GM12875 (cell line): ENCODE measurements at regions not wholly inside any gene's neighbourhood (a gene's known extent, or its start where the extent isn't known, plus 50 kb on each side); places are given as distances from the start of the nearest gene placed in this dataset.

Experiments used
- H3K4me3 ChIP-seq: one replicate; pipeline ENCODE4 v1.5.1; 2011; ENCODE audit warnings: low read depth, low read length, control low read depth
- TF ChIP-seq, protein P1 (sequence below): IDR thresholded peaks from 2 replicates; pipeline ENCODE4 v1.5.1; 2011; ENCODE audit warnings: low read depth, mild to moderate bottlenecking, control low read depth, inconsistent platforms, low read length, moderate library complexity, borderline replicate concordance; ENCODE audit not compliant: insufficient read depth

DNA sequence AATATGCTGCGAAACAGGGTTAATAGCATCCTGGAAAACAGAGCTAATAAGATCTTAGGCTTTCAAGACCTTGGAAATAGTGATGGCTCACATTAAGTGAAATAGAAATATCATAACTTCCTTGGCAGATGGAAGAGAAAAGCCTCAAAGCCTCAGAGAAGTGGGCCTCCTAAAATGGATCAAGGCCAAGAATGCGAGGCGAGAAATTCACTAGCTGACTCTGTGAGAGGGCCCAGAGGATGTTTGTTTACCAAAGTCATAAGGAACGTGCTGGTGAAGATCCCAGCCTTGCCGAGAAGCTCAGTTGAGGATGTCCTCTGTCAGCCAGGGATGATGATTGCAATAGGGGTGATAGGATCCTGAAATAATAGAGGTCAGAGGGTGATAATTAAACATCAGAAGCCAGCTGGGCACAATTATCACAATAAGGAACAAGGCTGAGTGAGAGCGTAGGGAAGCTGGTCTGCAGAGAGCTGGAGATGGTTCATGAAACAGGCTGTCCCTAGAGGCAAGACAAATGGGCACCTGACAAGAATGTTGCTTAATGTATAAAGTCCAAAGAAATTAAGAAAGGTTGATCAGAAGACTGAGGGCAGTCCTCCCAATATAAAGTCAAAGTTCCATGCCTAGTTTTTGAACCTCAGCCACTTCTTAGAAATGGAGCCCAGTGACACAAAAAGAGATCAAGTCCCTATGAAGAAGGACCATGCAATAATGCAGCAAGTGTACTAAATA lies 101.7 kb upstream of the COG2 start:
- TF ChIP-seq, protein P1, sequence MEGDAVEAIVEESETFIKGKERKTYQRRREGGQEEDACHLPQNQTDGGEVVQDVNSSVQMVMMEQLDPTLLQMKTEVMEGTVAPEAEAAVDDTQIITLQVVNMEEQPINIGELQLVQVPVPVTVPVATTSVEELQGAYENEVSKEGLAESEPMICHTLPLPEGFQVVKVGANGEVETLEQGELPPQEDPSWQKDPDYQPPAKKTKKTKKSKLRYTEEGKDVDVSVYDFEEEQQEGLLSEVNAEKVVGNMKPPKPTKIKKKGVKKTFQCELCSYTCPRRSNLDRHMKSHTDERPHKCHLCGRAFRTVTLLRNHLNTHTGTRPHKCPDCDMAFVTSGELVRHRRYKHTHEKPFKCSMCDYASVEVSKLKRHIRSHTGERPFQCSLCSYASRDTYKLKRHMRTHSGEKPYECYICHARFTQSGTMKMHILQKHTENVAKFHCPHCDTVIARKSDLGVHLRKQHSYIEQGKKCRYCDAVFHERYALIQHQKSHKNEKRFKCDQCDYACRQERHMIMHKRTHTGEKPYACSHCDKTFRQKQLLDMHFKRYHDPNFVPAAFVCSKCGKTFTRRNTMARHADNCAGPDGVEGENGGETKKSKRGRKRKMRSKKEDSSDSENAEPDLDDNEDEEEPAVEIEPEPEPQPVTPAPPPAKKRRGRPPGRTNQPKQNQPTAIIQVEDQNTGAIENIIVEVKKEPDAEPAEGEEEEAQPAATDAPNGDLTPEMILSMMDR = no peak
- no peak overlapping the region for H3K4me3 ChIP-seq

DNA sequence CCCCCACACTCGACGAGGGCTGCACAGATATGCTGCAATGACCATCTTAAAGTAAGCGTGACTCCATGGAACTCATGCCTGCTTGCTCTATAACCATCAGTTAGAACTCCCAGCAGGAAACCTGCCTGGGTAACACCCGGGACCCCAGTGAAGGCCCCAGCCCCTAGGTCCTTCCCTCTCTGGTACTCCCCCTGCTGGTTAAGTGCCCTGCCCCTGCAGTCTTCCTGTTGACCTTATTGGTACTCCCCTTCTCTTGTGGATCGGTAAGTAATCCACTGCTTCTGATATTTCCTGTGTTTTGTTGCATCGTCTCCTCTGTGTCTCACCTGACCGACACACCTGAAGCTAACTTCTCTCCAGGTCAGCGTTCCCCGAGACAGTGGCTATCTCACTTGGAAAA lies 104.8 kb upstream of the COG2 start:
- TF ChIP-seq, protein P1 = no peak

DNA sequence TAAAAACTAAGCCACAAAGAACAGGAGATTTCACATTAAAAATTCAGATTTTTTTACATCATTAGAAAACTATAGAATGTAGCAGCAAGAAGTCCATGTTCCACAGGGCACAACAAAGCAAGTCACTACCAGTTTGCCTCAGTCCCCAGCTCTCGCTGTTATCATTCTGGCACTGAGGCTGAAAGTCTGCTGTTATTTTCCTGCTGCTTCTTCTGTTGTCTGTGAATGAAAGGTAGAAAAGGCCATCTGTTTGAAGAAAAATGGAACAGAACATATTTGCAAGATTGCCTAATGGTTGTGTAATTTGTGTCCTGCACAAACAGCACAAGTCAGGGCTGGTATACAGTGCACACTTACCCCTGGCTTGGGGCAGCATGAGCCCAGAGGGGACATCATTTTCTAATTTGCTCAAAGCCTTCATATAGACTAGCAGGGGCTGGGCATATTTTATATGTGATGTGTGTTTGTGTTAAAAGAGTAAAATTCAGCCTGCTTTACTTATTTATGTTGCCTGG lies 105.6 kb upstream of the COG2 start:
- no peak overlapping the region for H3K4me3 ChIP-seq
- TF ChIP-seq, protein P1 = no peak

More for the DNA sequence above, 104.8 kb upstream of the COG2 start:
- H3K4me3 ChIP-seq = no peak overlapping the region

DNA sequence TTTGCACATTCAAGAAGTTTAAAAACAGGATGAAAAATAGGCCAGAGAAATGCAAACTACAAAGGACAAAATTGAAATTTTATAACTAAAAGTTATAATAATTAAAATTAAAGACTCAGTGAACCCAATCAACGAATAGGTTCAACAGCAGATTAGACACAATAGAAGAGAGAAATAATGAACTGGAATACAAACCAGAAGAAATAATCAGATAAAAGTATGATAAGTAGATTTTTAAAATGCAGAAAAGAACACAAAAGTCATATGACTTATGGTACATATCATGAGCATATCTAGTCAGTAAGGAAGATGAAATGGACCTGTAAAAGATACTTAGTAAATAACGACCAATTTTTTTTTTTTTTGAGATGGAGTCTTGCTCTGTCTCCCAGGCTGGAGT lies 108.1 kb upstream of the COG2 start:
- H3K4me3 ChIP-seq = no peak overlapping the region
- TF ChIP-seq, protein P1 = no peak

DNA sequence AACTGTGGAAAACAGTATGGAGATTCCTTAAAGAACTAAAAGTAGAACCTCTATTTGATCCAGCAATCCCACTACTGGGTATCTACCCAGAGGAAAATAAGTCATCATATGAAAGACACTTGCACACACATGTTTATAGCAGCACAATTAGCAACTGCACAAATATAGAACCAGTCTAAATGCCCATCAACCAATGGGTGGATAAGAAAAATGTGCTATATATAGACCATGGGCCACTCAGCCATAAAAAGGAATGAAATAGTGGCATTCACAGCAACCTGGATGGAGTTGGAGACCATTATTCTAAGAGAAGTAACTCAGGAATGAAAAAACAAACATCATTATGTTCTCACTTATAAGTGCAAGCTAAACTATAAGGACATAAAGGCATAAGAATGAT lies 105.0 kb upstream of the PGBD5 start:
- TF ChIP-seq, protein P1 = no peak

DNA sequence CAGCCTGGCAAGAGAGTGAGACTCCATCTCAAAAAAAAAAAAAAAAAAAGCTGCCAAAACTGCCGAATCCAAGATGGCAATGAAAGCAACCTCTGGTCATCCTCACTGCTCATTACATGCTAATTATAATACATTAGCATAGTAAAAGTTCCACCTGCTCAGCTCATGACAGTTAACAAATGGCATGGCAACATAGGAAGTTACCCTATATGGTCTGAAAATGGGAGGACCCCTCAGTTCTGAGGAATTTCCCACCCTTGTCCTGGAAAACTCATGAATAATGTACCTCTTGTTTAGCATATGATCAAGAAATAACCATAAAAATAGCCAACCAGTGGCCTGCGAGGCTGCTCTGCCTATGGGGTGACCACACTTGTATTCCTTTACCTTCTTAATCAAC lies 93.1 kb upstream of the PGBD5 start:
- H3K4me3 ChIP-seq = no peak overlapping the region
- TF ChIP-seq, protein P1 = no peak

More for the DNA sequence above, 105.0 kb upstream of the PGBD5 start:
- H3K4me3 ChIP-seq = no peak overlapping the region

DNA sequence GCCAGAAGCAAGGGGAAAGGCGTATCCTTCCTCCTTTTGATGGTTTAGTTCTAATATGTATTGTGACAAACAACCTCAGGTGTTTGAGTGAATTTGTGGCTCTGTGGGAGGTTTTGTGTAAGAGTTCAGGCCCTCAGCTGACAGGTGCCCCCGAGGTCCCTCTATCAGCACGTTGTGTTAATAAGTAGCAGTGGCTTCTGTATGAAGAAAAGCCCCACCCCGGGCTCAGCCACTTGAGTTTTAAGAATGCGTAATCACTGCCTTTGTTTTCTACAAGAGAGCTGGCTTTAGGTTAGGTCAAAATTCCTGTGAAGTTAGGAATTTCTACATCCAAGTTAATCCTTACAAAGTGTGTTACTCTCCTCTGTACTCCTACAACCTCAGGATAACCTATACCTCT lies 92.4 kb upstream of the PGBD5 start:
- H3K4me3 ChIP-seq = no peak overlapping the region
- TF ChIP-seq, protein P1 = no peak
